Spinal cord (tissue), 9 donors: ENCODE measurements at regions not wholly inside any gene's neighbourhood (a gene's known extent, or its start where the extent isn't known, plus 50 kb on each side); places are given as distances from the start of the nearest gene placed in this dataset.
"Not testable (repeated sequence)": the region's sequence is repeated elsewhere in the genome, so short reads cannot be mapped to it uniquely, and the experiment has no call there.

Source experiments
- DNase-seq, 6 donors: peaks; one replicate each; pipeline versions ENCODE4 v3.0.0 to v3.0.0-alpha.2; 2013 to 2015; ENCODE audit warnings: low spot score in 6 of 6, low read depth in 4 of 6
- H3K27ac ChIP-seq: one replicate; pipeline ENCODE4 v1.5.1; 2013; ENCODE audit warnings: low read depth, low read length, control low read depth
- H3K27me3 ChIP-seq: one replicate; pipeline ENCODE4 v1.6.1; 2013; ENCODE audit warnings: low read length; ENCODE audit not compliant: control insufficient read depth, insufficient read depth
- H3K36me3 ChIP-seq: one replicate; pipeline ENCODE4 v1.6.1; 2013; ENCODE audit warnings: low read length; ENCODE audit not compliant: control insufficient read depth, insufficient read depth
- H3K4me1 ChIP-seq: one replicate; pipeline ENCODE4 v1.6.1; 2013; ENCODE audit warnings: low read length; ENCODE audit not compliant: control insufficient read depth, insufficient read depth
- H3K4me3 ChIP-seq: one replicate; pipeline ENCODE4 v1.5.1; 2013; ENCODE audit warnings: low read depth, low read length, control low read depth
- H3K9me3 ChIP-seq: one replicate; pipeline ENCODE4 v1.6.1; 2013; ENCODE audit warnings: low read length; ENCODE audit not compliant: control insufficient read depth, insufficient read depth
- WGBS: methylation state at CpG from one replicate; pipeline ENCODE4 v1.1.5; 2013; ENCODE audit warnings: missing lambda C conversion rate; ENCODE audit not compliant: insufficient coverage; 5-methylcytosine and 5-hydroxymethylcytosine counted together
- donor health status: healthy.

GRCh38 chr14:106714446-106715428 lies 1188.4 kb downstream of the TMEM121 start:
- H3K4me3 ChIP-seq, DNase-seq, H3K36me3 ChIP-seq, H3K27ac ChIP-seq, H3K4me1 ChIP-seq, H3K9me3 ChIP-seq, H3K27me3 ChIP-seq: not testable (repeated sequence)
- no CpG with 5 or more reads among the region's 14 CpGs for WGBS

GRCh38 chr14:106717544-106717943 lies 1191.2 kb downstream of the TMEM121 start:
- not testable (repeated sequence) for H3K9me3 ChIP-seq, DNase-seq, H3K4me1 ChIP-seq, H3K4me3 ChIP-seq, H3K27me3 ChIP-seq, H3K27ac ChIP-seq, H3K36me3 ChIP-seq
- WGBS, result no CpG with 5 or more reads among the region's 11 CpGs

GRCh38 chr14:106719880-106720279 lies 1193.5 kb downstream of the TMEM121 start:
- H3K36me3 ChIP-seq, H3K27ac ChIP-seq, H3K27me3 ChIP-seq, DNase-seq, H3K4me1 ChIP-seq, H3K9me3 ChIP-seq, H3K4me3 ChIP-seq: not testable (repeated sequence)
- no CpG with 5 or more reads among the region's 2 CpGs for WGBS

- not testable (repeated sequence) for H3K4me3 ChIP-seq, H3K27ac ChIP-seq, H3K27me3 ChIP-seq, H3K9me3 ChIP-seq, DNase-seq, H3K36me3 ChIP-seq, H3K4me1 ChIP-seq
- no CpG with 5 or more reads among the region's 4 CpGs for WGBS
Observed at GRCh38 chr14:106721926-106722325, 1195.5 kb downstream of the TMEM121 start.

DNA sequence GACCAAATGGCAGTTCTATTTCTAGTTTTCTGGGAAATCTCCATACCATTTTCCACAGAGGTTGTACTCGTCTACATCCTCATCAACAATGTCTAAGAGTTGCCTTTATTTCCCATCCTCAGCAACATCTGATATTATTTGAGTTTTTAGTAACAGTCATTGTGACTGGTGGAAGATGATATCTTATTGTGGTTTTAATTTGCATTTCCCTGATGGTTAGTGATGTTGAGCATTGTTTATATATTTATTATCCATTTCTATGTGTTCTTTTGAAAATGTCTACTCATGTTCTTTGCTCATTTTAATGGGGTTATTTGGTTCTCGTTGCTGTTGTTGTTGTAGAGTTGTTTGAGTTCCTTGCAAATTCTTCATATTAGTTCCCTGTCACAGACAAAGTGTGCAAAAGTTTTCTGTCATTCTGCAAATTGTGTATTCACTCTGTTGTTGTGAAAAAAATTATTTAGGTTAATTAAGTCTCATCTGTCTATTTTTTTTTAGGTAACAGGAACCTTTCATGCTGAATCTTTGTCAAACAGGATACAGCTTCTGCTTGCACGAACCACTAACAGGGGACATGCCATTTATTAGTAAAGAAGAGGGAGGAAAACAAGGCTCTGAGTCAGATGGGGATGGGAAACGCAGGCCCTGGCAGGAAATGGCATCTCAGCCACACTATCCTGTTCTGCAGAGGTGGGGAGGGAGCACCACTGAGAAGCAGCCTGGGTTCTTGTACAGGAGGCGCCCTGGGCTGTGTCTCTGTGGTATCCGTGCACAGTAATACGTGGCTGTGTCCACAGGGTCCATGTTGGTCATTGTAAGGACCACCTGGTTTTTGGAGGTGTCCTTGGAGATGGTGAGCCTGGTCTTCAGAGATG lies 1196.7 kb downstream of the TMEM121 start:
- H3K27me3 ChIP-seq, H3K4me1 ChIP-seq, H3K4me3 ChIP-seq, H3K9me3 ChIP-seq, H3K27ac ChIP-seq, DNase-seq, H3K36me3 ChIP-seq: not testable (repeated sequence)
- WGBS, result no CpG with 5 or more reads among the region's 7 CpGs

- H3K4me1 ChIP-seq, result not testable (repeated sequence)
- no CpG with 5 or more reads among the region's 12 CpGs for WGBS
Observed at GRCh38 chr14:106727962-106728361, 1201.6 kb downstream of the TMEM121 start.

DNA sequence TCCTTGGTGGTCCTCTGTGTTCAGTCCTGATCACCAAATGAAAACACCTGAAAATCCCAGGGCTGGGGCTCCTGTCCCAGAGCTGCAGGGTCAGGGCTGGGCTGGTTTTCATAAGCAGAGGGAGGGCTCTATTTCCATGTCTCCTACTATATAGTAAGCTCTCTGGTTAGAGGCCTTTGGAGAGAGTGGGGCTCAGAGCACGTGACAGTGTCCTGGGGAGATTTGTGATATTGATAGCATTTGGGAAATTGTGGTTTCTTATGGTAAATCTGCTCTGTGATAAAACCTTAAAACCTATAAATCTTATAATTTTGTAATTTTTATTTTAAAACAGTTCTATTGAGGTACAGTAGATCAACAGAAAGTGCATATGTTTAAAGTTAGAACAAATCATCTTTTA lies 1202.2 kb downstream of the TMEM121 start:
- no peaks in the 10 kb centered on the region for H3K9me3 ChIP-seq
- H3K27ac ChIP-seq, result no peak overlapping the region
- H3K27me3 ChIP-seq, result no peaks in the 10 kb centered on the region
- no peak overlapping the region for H3K4me3 ChIP-seq
- no peak for DNase-seq
- no CpG with 5 or more reads among the region's 1 CpG for WGBS
- H3K4me1 ChIP-seq, result no peaks in the 10 kb centered on the region
- H3K36me3 ChIP-seq, result no peaks in the 10 kb centered on the region

More at GRCh38 chr14:106727962-106728361, 1201.6 kb downstream of the TMEM121 start:
- H3K27me3 ChIP-seq, H3K4me3 ChIP-seq, H3K36me3 ChIP-seq, H3K9me3 ChIP-seq, DNase-seq, H3K27ac ChIP-seq: not testable (repeated sequence)

DNA sequence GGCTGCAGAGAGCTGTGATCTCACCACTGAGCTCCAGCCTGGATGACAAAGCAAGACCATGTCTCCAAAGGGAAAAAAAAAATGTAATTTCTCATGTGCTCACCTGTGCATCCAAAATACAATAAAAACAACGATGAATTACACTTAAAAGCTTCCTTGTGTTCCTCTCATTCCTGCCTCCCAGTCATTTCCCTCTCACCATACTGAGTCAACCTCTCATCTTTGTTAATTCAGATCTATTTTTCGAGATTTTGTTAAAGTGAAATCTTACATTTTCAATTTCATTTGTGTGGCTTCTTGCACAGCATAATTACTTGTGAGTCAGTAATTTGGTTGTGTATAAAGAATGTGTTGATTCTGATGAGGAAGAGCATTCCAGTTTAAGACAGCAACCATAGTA lies 1203.2 kb downstream of the TMEM121 start:
- Histone ChIP-seq H3K36me3 (no peaks in the 10 kb centered on the region), H3K27ac (no peak overlapping the region), H3K9me3 (no peaks in the 10 kb centered on the region), H3K4me3 (no peak overlapping the region), H3K4me1 (no peaks in the 10 kb centered on the region), H3K27me3 (no peaks in the 10 kb centered on the region)
- WGBS, result no CpG with 5 or more reads among the region's 2 CpGs
- DNase-seq, result no peak

- H3K4me3 ChIP-seq, result no peak overlapping the region
- WGBS, result no CpG with 5 or more reads among the region's 2 CpGs
- no peaks in the 10 kb centered on the region for H3K27me3 ChIP-seq
- no peaks in the 10 kb centered on the region for H3K4me1 ChIP-seq
- no peak overlapping the region for H3K27ac ChIP-seq
- no peaks in the 10 kb centered on the region for H3K9me3 ChIP-seq
- DNase-seq, result no peak
- H3K36me3 ChIP-seq, result no peaks in the 10 kb centered on the region
Observed at GRCh38 chr14:106733771-106734170, 1207.4 kb downstream of the TMEM121 start.
